GM23248 (cell line): ENCODE measurements at regions not wholly inside any gene's neighbourhood (a gene's known extent, or its start where the extent isn't known, plus 50 kb on each side); places are given as distances from the start of the nearest gene placed in this dataset.
"Not testable (repeated sequence)": the region's sequence is repeated elsewhere in the genome, so short reads cannot be mapped to it uniquely, and the experiment has no call there.

ENCODE experiments used
- DNase-seq: peaks from one replicate; pipeline ENCODE4 v3.0.0-alpha.2; 2015
- H2AFZ ChIP-seq: fragments of 200-600 bp; sonication (generic); 2 replicates; pipeline ENCODE4 v1.6.1; 2016; ENCODE audit warnings: antibody characterized with exemption
- H3F3A ChIP-seq: fragments of 200-600 bp; sonication (generic); 2 replicates; pipeline ENCODE4 v1.6.1; 2016; ENCODE audit warnings: mild to moderate bottlenecking, antibody characterized with exemption, mixed run types; ENCODE audit not compliant: insufficient read depth
- H3K27ac ChIP-seq: fragments of 200-600 bp; sonication (generic); 2 replicates; pipeline ENCODE4 v1.5.1; 2016; ENCODE audit warnings: mild to moderate bottlenecking
- H3K27me3 ChIP-seq: fragments of 200-600 bp; sonication (generic); replicated peaks from 2 replicates; pipeline ENCODE4 v1.6.1; 2016; ENCODE audit warnings: mild to moderate bottlenecking; ENCODE audit not compliant: insufficient read depth
- H3K36me3 ChIP-seq: fragments of 200-600 bp; sonication (generic); 2 replicates; pipeline ENCODE4 v1.6.1; 2016; ENCODE audit warnings: low read depth, mild to moderate bottlenecking
- H3K4me1 ChIP-seq: fragments of 200-600 bp; sonication (generic); 2 replicates; pipeline ENCODE4 v1.6.1; 2016; ENCODE audit warnings: mild to moderate bottlenecking; ENCODE audit not compliant: insufficient read depth
- H3K4me2 ChIP-seq: fragments of 200-600 bp; sonication (generic); one replicate; pipeline ENCODE4 v1.6.1; 2016; ENCODE audit warnings: mild to moderate bottlenecking; ENCODE audit not compliant: unreplicated experiment
- H3K4me3 ChIP-seq: fragments of 200-600 bp; sonication (generic); 2 replicates; pipeline ENCODE4 v1.5.1; 2016; ENCODE audit warnings: mild to moderate bottlenecking
- H3K79me2 ChIP-seq: fragments of 200-600 bp; sonication (generic); 2 replicates; pipeline ENCODE4 v1.6.1; 2016; ENCODE audit warnings: mild to moderate bottlenecking; ENCODE audit not compliant: insufficient read depth
- H3K9ac ChIP-seq: fragments of 200-600 bp; sonication (generic); 2 replicates; pipeline ENCODE4 v1.6.1; 2016; ENCODE audit warnings: mild to moderate bottlenecking
- H3K9me2 ChIP-seq: fragments of 200-600 bp; sonication (generic); 2 replicates; pipeline ENCODE4 v1.6.1; 2016; ENCODE audit warnings: mixed run types, mild to moderate bottlenecking, moderate library complexity; ENCODE audit not compliant: insufficient read depth
- H3K9me3 ChIP-seq: fragments of 200-600 bp; sonication (generic); one replicate; pipeline ENCODE4 v1.6.1; 2017; ENCODE audit warnings: low read depth
- H4K20me1 ChIP-seq: fragments of 200-600 bp; sonication (generic); 2 replicates; pipeline ENCODE4 v1.6.0; 2016; ENCODE audit not compliant: insufficient read depth
- EZH2 ChIP-seq: fragments of 200-600 bp; sonication (generic); IDR thresholded peaks from 2 replicates; pipeline ENCODE4 v1.6.1; 2018; ENCODE audit warnings: antibody characterized with exemption, mild to moderate bottlenecking; ENCODE audit not compliant: insufficient read depth, poor library complexity, severe bottlenecking
- EZH2phosphoT487 ChIP-seq: fragments of 200-600 bp; sonication (generic); IDR thresholded peaks from 2 replicates; pipeline ENCODE4 v1.6.1; 2018; ENCODE audit warnings: antibody characterized with exemption, moderate library complexity, mild to moderate bottlenecking, low read depth; ENCODE audit not compliant: insufficient read depth
- WGBS, 2 experiments: methylation state at CpG; one replicate each; pipeline ENCODE4 v1.1.6; 2015 to 2017; ENCODE audit warnings: low lambda C conversion rate in 2 of 2, low coverage in 1 of 2; ENCODE audit errors: missing lambda C conversion rate in 2 of 2; 5-methylcytosine and 5-hydroxymethylcytosine counted together
- in situ Hi-C: fragments of 300-500 bp; cut with MboI; formaldehyde crosslinking; loops from 2 replicates; pipeline ENCODE4 v1.15.0; 2020

GRCh38 chr12:113534555-113534954, 62.9 kb upstream of the LHX5 start:
- H3K27ac ChIP-seq: no peak overlapping the region
- 46 to 48% methylated on average over 6 of the region's 6 CpGs for WGBS, 2 experiments
- no peaks in the 10 kb centered on the region for H3K9me3 ChIP-seq
- H3K9me2 ChIP-seq: no peaks in the 10 kb centered on the region
- H3K4me2 ChIP-seq: no peak overlapping the region
- no peaks in the 10 kb centered on the region for H4K20me1 ChIP-seq
- no peaks in the 10 kb centered on the region; the same call in 1 of the 2 replicates for H3K27me3 ChIP-seq
- no peak overlapping the region for H3K4me3 ChIP-seq
- TF ChIP-seq EZH2 (no peak), EZH2phosphoT487 (no peak)
- H2AFZ ChIP-seq: no peak overlapping the region
- DNase-seq: no peak
- in situ Hi-C loops: no loop called here
- H3K4me1 ChIP-seq: no peaks in the 10 kb centered on the region
- H3K9ac ChIP-seq: no peak overlapping the region
- H3F3A ChIP-seq: no peaks in the 10 kb centered on the region
- H3K36me3 ChIP-seq: no peaks in the 10 kb centered on the region
- no peaks in the 10 kb centered on the region for H3K79me2 ChIP-seq

GRCh38 chr12:113533842-113534375, 62.2 kb upstream of the LHX5 start:
- Histone ChIP-seq H3K27ac (no peak overlapping the region), H3K9me3 (no peaks in the 10 kb centered on the region), H3K4me2 (no peak overlapping the region), H3K9me2 (no peaks in the 10 kb centered on the region), H2AFZ (no peak overlapping the region), H3K36me3 (no peaks in the 10 kb centered on the region), H3K79me2 (no peaks in the 10 kb centered on the region), H4K20me1 (no peaks in the 10 kb centered on the region), H3K4me1 (no peaks in the 10 kb centered on the region), H3K4me3 (no peak overlapping the region), H3F3A (no peaks in the 10 kb centered on the region), H3K27me3 (no peaks in the 10 kb centered on the region; the same call in 1 of the 2 replicates), H3K9ac (no peak overlapping the region)
- DNase-seq: no peak
- in situ Hi-C loops: no loop called here
- no peak for TF ChIP-seq EZH2phosphoT487
- 19 to 26% methylated on average over 7 of the region's 7 CpGs for WGBS, 2 experiments

GRCh38 chr12:113532292-113532691, 60.6 kb upstream of the LHX5 start:
- DNase-seq: no peak
- Histone ChIP-seq H3K79me2 (no peaks in the 10 kb centered on the region), H3F3A (no peaks in the 10 kb centered on the region), H3K9ac (no peak overlapping the region), H3K9me2 (no peaks in the 10 kb centered on the region), H3K4me2 (no peak overlapping the region), H3K4me1 (no peaks in the 10 kb centered on the region), H3K4me3 (no peak overlapping the region), H3K9me3 (no peaks in the 10 kb centered on the region), H2AFZ (no peak overlapping the region), H3K27me3 (no peaks in the 10 kb centered on the region; the same call in 1 of the 2 replicates), H3K27ac (no peak overlapping the region), H3K36me3 (no peaks in the 10 kb centered on the region), H4K20me1 (no peaks in the 10 kb centered on the region)
- 52 to 60% methylated on average over 12 to 13 of the region's 13 CpGs for WGBS, 2 experiments
- TF ChIP-seq EZH2phosphoT487: no peak
- no peak for TF ChIP-seq EZH2
- in situ Hi-C loops: no loop called here

- H3K36me3 ChIP-seq, H3K4me2 ChIP-seq, H3K9me3 ChIP-seq, H3F3A ChIP-seq, H3K79me2 ChIP-seq, H3K27me3 ChIP-seq, H3K9ac ChIP-seq, H3K27ac ChIP-seq, H3K4me3 ChIP-seq, H4K20me1 ChIP-seq, DNase-seq, in situ Hi-C loops, H2AFZ ChIP-seq, H3K4me1 ChIP-seq, H3K9me2 ChIP-seq: not testable (repeated sequence)
- 48 to 49% methylated on average over 3 of the region's 3 CpGs for WGBS, 2 experiments
These were observed 59.4 kb upstream of the LHX5 start for GRCh38 chr12:113531073-113531472.

- WGBS, 2 experiments: 16 to 19% methylated on average over 14 of the region's 14 CpGs
- no peak for TF ChIP-seq EZH2
- TF ChIP-seq EZH2phosphoT487: no peak
- H3K4me2 ChIP-seq: no peak overlapping the region
- no peak overlapping the region for H3K27ac ChIP-seq
- H3K27me3 ChIP-seq: peaks cover 9% of the 10 kb centered on the region; the same call in 1 of the 2 replicates
- no peaks in the 10 kb centered on the region for H3K9me3 ChIP-seq
- DNase-seq: no peak
- H3K9me2 ChIP-seq: no peaks in the 10 kb centered on the region
- H3F3A ChIP-seq: no peaks in the 10 kb centered on the region
- no peaks in the 10 kb centered on the region for H3K79me2 ChIP-seq
- no peaks in the 10 kb centered on the region for H3K4me1 ChIP-seq
- H3K36me3 ChIP-seq: no peaks in the 10 kb centered on the region
- no peak overlapping the region for H2AFZ ChIP-seq
- no peaks in the 10 kb centered on the region for H4K20me1 ChIP-seq
- in situ Hi-C loops: no loop called here
- no peak overlapping the region for H3K9ac ChIP-seq
- H3K4me3 ChIP-seq: no peak overlapping the region
These were observed 57.1 kb upstream of the LHX5 start for GRCh38 chr12:113528606-113529293.
